SU-DHL-6 (cell line): ENCODE measurements at regions not wholly inside any gene's neighbourhood (a gene's known extent, or its start where the extent isn't known, plus 50 kb on each side); places are given as distances from the start of the nearest gene placed in this dataset.

Experiments
- H2AFZ ChIP-seq: fragments of 200-600 bp; sonication (generic); 2 replicates; pipeline ENCODE4 v1.6.1; 2014; ENCODE audit warnings: low read depth, mild to moderate bottlenecking, moderate library complexity, mixed read lengths, antibody characterized with exemption, low read length; ENCODE audit not compliant: severe bottlenecking
- H3F3A ChIP-seq: fragments of 200-600 bp; shearing (Covaris generic); 2 replicates; pipeline ENCODE4 v1.6.0; 2016; ENCODE audit warnings: antibody characterized with exemption, mild to moderate bottlenecking; ENCODE audit not compliant: insufficient read depth
- H3K27ac ChIP-seq: fragments of 200-600 bp; sonication (generic); 2 replicates; pipeline ENCODE4 v1.5.1; 2016; ENCODE audit warnings: low read depth, mild to moderate bottlenecking, low read length, moderate library complexity, mixed read lengths
- H3K27me3 ChIP-seq: fragments of 200-600 bp; sonication (generic), shearing (Covaris generic); 2 replicates; pipeline ENCODE4 v1.6.0; 2014; ENCODE audit warnings: mild to moderate bottlenecking, low read length
- H3K36me3 ChIP-seq: fragments of 200-600 bp; sonication (generic); 2 replicates; pipeline ENCODE4 v1.6.1; 2014; ENCODE audit warnings: mild to moderate bottlenecking, low read length, mixed read lengths
- H3K4me2 ChIP-seq: fragments of 300-600, 200-600 bp; shearing (Covaris generic), sonication (generic); 2 replicates; pipeline ENCODE4 v1.6.0; 2014; ENCODE audit warnings: low read length, low read depth, mild to moderate bottlenecking; ENCODE audit not compliant: poor library complexity, severe bottlenecking
- H3K4me3 ChIP-seq: fragments of 200-600 bp; sonication (generic); 2 replicates; pipeline ENCODE4 v1.5.1; 2014; ENCODE audit warnings: antibody characterized with exemption, low read length, mild to moderate bottlenecking, mixed read lengths; ENCODE audit not compliant: insufficient read depth, poor library complexity, severe bottlenecking
- H3K79me2 ChIP-seq: fragments of 200-600 bp; sonication (generic); 2 replicates; pipeline ENCODE4 v1.6.1; 2014; ENCODE audit warnings: mild to moderate bottlenecking, low read length, moderate library complexity; ENCODE audit not compliant: insufficient read depth
- H3K9ac ChIP-seq: fragments of 200-600 bp; sonication (generic); 2 replicates; pipeline ENCODE4 v1.7.0; 2014; ENCODE audit warnings: mild to moderate bottlenecking, low read length
- H3K9me2 ChIP-seq: fragments of 200-600 bp; sonication (generic); replicated peaks from 2 replicates; pipeline ENCODE4 v1.6.1; 2014; ENCODE audit warnings: low read length; ENCODE audit not compliant: insufficient read depth
- H3K9me3 ChIP-seq: fragments of 200-600 bp; sonication (generic); 2 replicates; pipeline ENCODE4 v1.6.1; 2014; ENCODE audit warnings: low read length, mixed read lengths; ENCODE audit not compliant: insufficient read depth
- H4K20me1 ChIP-seq: fragments of 200-600 bp; sonication (generic); 2 replicates; pipeline ENCODE4 v1.6.1; 2014; ENCODE audit warnings: low read depth, mild to moderate bottlenecking, antibody characterized with exemption, low read length, moderate library complexity, mixed read lengths
- CTCF ChIP-seq: fragments of 200-600 bp; sonication (generic); IDR thresholded peaks from one replicate; pipeline ENCODE4 v1.5.1; 2017; ENCODE audit warnings: antibody characterized with exemption, mild to moderate bottlenecking, low read length, moderate library complexity; ENCODE audit not compliant: insufficient read depth, poor library complexity, severe bottlenecking
- EZH2phosphoT487 ChIP-seq: fragments of 200-600 bp; sonication (generic), shearing (Covaris generic); conservative IDR thresholded peaks from 2 replicates; pipeline ENCODE4 v1.6.1; 2018; ENCODE audit warnings: mild to moderate bottlenecking, antibody characterized with exemption, low read length, moderate library complexity, mixed read lengths

GRCh38 chr2:8027387-8027786 is 654.5 kb upstream of the ID2 start:
- Histone ChIP-seq H3K9me3 (no peaks in the 10 kb centered on the region), H3K4me2 (no peak overlapping the region), H3K9me2 (no peaks in the 10 kb centered on the region), H4K20me1 (no peaks in the 10 kb centered on the region), H3K9ac (no peak overlapping the region), H3K36me3 (no peaks in the 10 kb centered on the region), H2AFZ (no peak overlapping the region), H3K79me2 (no peaks in the 10 kb centered on the region), H3F3A (no peaks in the 10 kb centered on the region), H3K27me3 (no peaks in the 10 kb centered on the region), H3K27ac (no peak overlapping the region), H3K4me3 (no peak overlapping the region)
- TF ChIP-seq EZH2phosphoT487 (no peak), CTCF (no peak)

GRCh38 chr2:8028036-8028435 is 653.8 kb upstream of the ID2 start:
- Histone ChIP-seq H3K9me3 (no peaks in the 10 kb centered on the region), H3K36me3 (no peaks in the 10 kb centered on the region), H3K27me3 (no peaks in the 10 kb centered on the region), H3K9ac (no peak overlapping the region), H2AFZ (no peak overlapping the region), H3K4me2 (no peak overlapping the region), H3K27ac (no peak overlapping the region), H3F3A (no peaks in the 10 kb centered on the region), H4K20me1 (no peaks in the 10 kb centered on the region), H3K79me2 (no peaks in the 10 kb centered on the region), H3K4me3 (no peak overlapping the region), H3K9me2 (no peaks in the 10 kb centered on the region)
- TF ChIP-seq CTCF (no peak), EZH2phosphoT487 (no peak)

- Histone ChIP-seq H3K9ac (no peak overlapping the region), H3K9me2 (no peaks in the 10 kb centered on the region), H3K27me3 (no peaks in the 10 kb centered on the region), H3K36me3 (no peaks in the 10 kb centered on the region), H2AFZ (no peak overlapping the region), H3K27ac (no peak overlapping the region), H3K4me2 (no peak overlapping the region), H4K20me1 (no peaks in the 10 kb centered on the region), H3K79me2 (no peaks in the 10 kb centered on the region), H3K9me3 (no peaks in the 10 kb centered on the region), H3K4me3 (no peak overlapping the region), H3F3A (no peaks in the 10 kb centered on the region)
- TF ChIP-seq EZH2phosphoT487, result no peak
- TF ChIP-seq CTCF, result no peak
Measured at GRCh38 chr2:8028436-8028835, 653.4 kb upstream of the ID2 start.

GRCh38 chr2:8028981-8029380 is 652.9 kb upstream of the ID2 start:
- TF ChIP-seq EZH2phosphoT487 (no peak), CTCF (no peak)
- Histone ChIP-seq H4K20me1 (no peaks in the 10 kb centered on the region), H3F3A (no peaks in the 10 kb centered on the region), H3K4me2 (no peak overlapping the region), H3K9me3 (no peaks in the 10 kb centered on the region), H3K9me2 (no peaks in the 10 kb centered on the region), H2AFZ (no peak overlapping the region), H3K36me3 (no peaks in the 10 kb centered on the region), H3K79me2 (no peaks in the 10 kb centered on the region), H3K27ac (no peak overlapping the region), H3K4me3 (no peak overlapping the region), H3K9ac (no peak overlapping the region), H3K27me3 (no peaks in the 10 kb centered on the region)
